ENCODE measurements at regions not wholly inside any gene's neighbourhood (a gene's known extent, or its start where the extent isn't known, plus 50 kb on each side); places are given as distances from the start of the nearest gene placed in this dataset.

- TF ChIP-seq CTCF (IDR thresholded peaks at IDR 0.05; ENCODE audit: insufficient read depth, low read length, poor library complexity, severe bottlenecking) (peak; percentile 51), EZH2phosphoT487 (conservative IDR thresholded peaks at IDR 0.05; ENCODE audit: low read length) (no peak)
Measured at GRCh38 chr1:172745014-172745413, 86.1 kb downstream of the FASLG start.

Data from SU-DHL-6 (cell line).